Breast epithelium (tissue), 3 donors: ENCODE measurements at regions not wholly inside any gene's neighbourhood (a gene's known extent, or its start where the extent isn't known, plus 50 kb on each side); places are given as distances from the start of the nearest gene placed in this dataset.

ENCODE experiments used
- CTCF ChIP-seq, 3 donors: fragments of 450-650 bp; IDR thresholded peaks; one replicate each; pipeline ENCODE4 v1.5.1; 2016 to 2017; ENCODE audit warnings: antibody characterized with exemption in 3 of 3, mild to moderate bottlenecking in 3 of 3, moderate library complexity in 3 of 3
- POLR2A ChIP-seq: fragments of 450-650 bp; IDR thresholded peaks from one replicate; pipeline ENCODE4 v1.6.1; 2016; ENCODE audit warnings: antibody characterized with exemption, mild to moderate bottlenecking, moderate library complexity
- POLR2AphosphoS5 ChIP-seq, 3 donors: sonication (generic); formaldehyde crosslinking; IDR thresholded peaks; one replicate each; pipeline ENCODE4 v1.6.1; 2017; ENCODE audit warnings: antibody characterized with exemption in 3 of 3

- TF ChIP-seq POLR2AphosphoS5 (IDR thresholded peaks at IDR 0.05) (no peak), CTCF (IDR thresholded peaks at IDR 0.05) (no peak), POLR2A (no peak)
These were observed 604.8 kb downstream of the TRAM1L1 start for GRCh38 chr4:116480546-116480945.
